HG03342 (cell line): ENCODE measurements at regions not wholly inside any gene's neighbourhood (a gene's known extent, or its start where the extent isn't known, plus 50 kb on each side); places are given as distances from the start of the nearest gene placed in this dataset.

ENCODE experiments used
- ATAC-seq: cut with Tn5 transposase; IDR thresholded peaks from one replicate; pipeline ENCODE4 v1.9.1; 2021; ENCODE audit warnings: mild to moderate bottlenecking, moderate library complexity; ENCODE audit not compliant: unreplicated experiment

GRCh38 chr16:9446471-9447194, 355.2 kb downstream of the HAPSTR1 start:
- ATAC-seq = no peak

GRCh38 chr16:9447195-9447551, 355.7 kb downstream of the HAPSTR1 start:
- no peak for ATAC-seq

- no peak for ATAC-seq
These were observed 356.3 kb downstream of the HAPSTR1 start for GRCh38 chr16:9447699-9448098.

- no peak for ATAC-seq
These were observed 358.2 kb downstream of the HAPSTR1 start for GRCh38 chr16:9449597-9449996.

GRCh38 chr16:9457215-9457614, 365.8 kb downstream of the HAPSTR1 start:
- no peak for ATAC-seq

- no peak for ATAC-seq
These were observed 367.4 kb downstream of the HAPSTR1 start for GRCh38 chr16:9458816-9459215.

- no peak for ATAC-seq
These were observed 371.5 kb downstream of the HAPSTR1 start for GRCh38 chr16:9462984-9463383.

- no peak for ATAC-seq
These were observed 372.0 kb downstream of the HAPSTR1 start for GRCh38 chr16:9463461-9463860.

- no peak for ATAC-seq
These were observed 373.7 kb downstream of the HAPSTR1 start for GRCh38 chr16:9465161-9465560.

- no peak for ATAC-seq
These were observed 378.1 kb downstream of the HAPSTR1 start for GRCh38 chr16:9469512-9469911.

GRCh38 chr16:9476744-9477143, 385.3 kb downstream of the HAPSTR1 start:
- no peak for ATAC-seq

GRCh38 chr16:9479008-9479407, 387.6 kb downstream of the HAPSTR1 start:
- no peak for ATAC-seq

GRCh38 chr16:9480503-9480902, 389.1 kb downstream of the HAPSTR1 start:
- no peak for ATAC-seq

- no peak for ATAC-seq
These were observed 390.6 kb downstream of the HAPSTR1 start for GRCh38 chr16:9481747-9482730.

- no peak for ATAC-seq
These were observed 393.0 kb downstream of the HAPSTR1 start for GRCh38 chr16:9484426-9484825.

- ATAC-seq = no peak
These were observed 393.4 kb downstream of the HAPSTR1 start for GRCh38 chr16:9484881-9485280.

GRCh38 chr16:9489835-9490467, 398.5 kb downstream of the HAPSTR1 start:
- no peak for ATAC-seq

- ATAC-seq = no peak
These were observed 404.4 kb downstream of the HAPSTR1 start for GRCh38 chr16:9495824-9496223.

GRCh38 chr16:9497750-9498149, 406.3 kb downstream of the HAPSTR1 start:
- ATAC-seq = no peak

GRCh38 chr16:9499941-9500593, 408.6 kb downstream of the HAPSTR1 start:
- no peak for ATAC-seq

GRCh38 chr16:9500872-9501271, 409.4 kb downstream of the HAPSTR1 start:
- ATAC-seq = no peak
